K562 (cell line): ENCODE measurements at regions not wholly inside any gene's neighbourhood (a gene's known extent, or its start where the extent isn't known, plus 50 kb on each side); places are given as distances from the start of the nearest gene placed in this dataset.

Source experiments
- ATAC-seq: fragments of 200-7000 bp; cut with Tn5 transposase; 3 replicates; pipeline ENCODE4 v1.9.1; 2020; ENCODE audit warnings: moderate library complexity
- BruUV-seq: library from RNA; stranded (reverse); fragments of 400-500 nt; replicated peaks from 2 replicates; lab custom pipeline; 2021; lab: Mats Ljungman, UMichigan
- CTCF ChIA-PET: fragments of 300-600 bp; formaldehyde crosslinking; extraction: SDS; loops from one replicate; lab custom pipeline; 2021; ENCODE audit warnings: low intra/inter-chr PET ratio; lab: Yijun Ruan, JAX
- POLR2A ChIA-PET: fragments of 300-600, 350-650 bp; sonication (Branson Sonifier 250); formaldehyde crosslinking; extraction: SDS; loops from one replicate; lab custom pipeline; 2021; ENCODE audit warnings: antibody characterized with exemption, inconsistent platforms; lab: Yijun Ruan, JAX
- DNase-seq, 4 experiments: peaks; one replicate each; pipeline versions ENCODE4 v3.0.0 to v3.0.0-alpha.2; 2011 to 2018; ENCODE audit warnings: low spot score in 3 of 4, mixed read lengths in 3 of 4; ENCODE audit errors: extremely low read depth in 1 of 4
- FAIRE-seq: peaks from 2 replicates; lab custom pipeline; 2011; peaks lifted over from hg19 to GRCh38; lab: Jason Lieb, UNC
- H2AFZ ChIP-seq: 2 replicates; pipeline ENCODE4 v1.6.0; 2011; ENCODE audit warnings: low read depth, low read length, control low read depth, inconsistent platforms
- H3K27ac ChIP-seq: fragments of 200-600 bp; 3 replicates; pipeline ENCODE4 v1.8.0; 2011; ENCODE audit warnings: low read depth, mild to moderate bottlenecking, control low read depth, inconsistent platforms, low read length, moderate library complexity, mixed read lengths; ENCODE audit errors: extremely low read depth
- H3K27me3 ChIP-seq, 2 experiments: fragments of 300-600 bp in 1 of 2; 2 replicates in 1 of 2; 3 replicates in 1 of 2; pipeline versions ENCODE4 v1.6.0 to v1.8.0; 2011; ENCODE audit warnings: inconsistent platforms in 2 of 2, low read length in 2 of 2, mild to moderate bottlenecking in 1 of 2, mixed read lengths in 1 of 2, moderate library complexity in 1 of 2; ENCODE audit not compliant: control insufficient read depth in 2 of 2, insufficient read depth in 2 of 2
- H3K36me3 ChIP-seq: fragments of 300-600 bp; 3 replicates; pipeline ENCODE4 v1.8.0; 2011; ENCODE audit warnings: mild to moderate bottlenecking, low read length, inconsistent platforms; ENCODE audit not compliant: control insufficient read depth, insufficient read depth
- H3K4me1 ChIP-seq, 2 experiments: fragments of 200-600 bp in 1 of 2; replicated peaks in 1 of 2; 2 replicates in 1 of 2; 3 replicates in 1 of 2; pipeline versions ENCODE4 v1.5.1 to v1.8.0; 2011; ENCODE audit warnings: inconsistent platforms in 2 of 2, low read length in 2 of 2, mild to moderate bottlenecking in 1 of 2, mixed read lengths in 1 of 2, moderate library complexity in 1 of 2; ENCODE audit not compliant: control insufficient read depth in 2 of 2, insufficient read depth in 2 of 2
- H3K4me2 ChIP-seq: 2 replicates; pipeline ENCODE4 v1.6.1; 2011; ENCODE audit warnings: low read length, control low read depth, inconsistent platforms, mixed read lengths; ENCODE audit not compliant: insufficient read depth
- H3K4me3 ChIP-seq: fragments of 200-600 bp; sonication (generic), shearing (Covaris generic); 2 replicates; pipeline ENCODE4 v1.5.1; 2016; ENCODE audit warnings: control low read depth, inconsistent platforms
- H3K79me2 ChIP-seq: fragments of 200-600 bp; 3 replicates; pipeline ENCODE4 v1.8.0; 2011; ENCODE audit warnings: low read length, inconsistent platforms; ENCODE audit not compliant: control insufficient read depth, insufficient read depth
- H3K9ac ChIP-seq, 2 experiments: 2 replicates each; pipeline versions ENCODE4 v1.6.0 to v1.6.1; 2011; ENCODE audit warnings: low read depth in 2 of 2, low read length in 2 of 2, control low read depth in 1 of 2, inconsistent platforms in 1 of 2, mild to moderate bottlenecking in 1 of 2, mixed read lengths in 1 of 2; ENCODE audit not compliant: insufficient read depth in 1 of 2
- H3K9me1 ChIP-seq: one replicate; pipeline ENCODE4 v1.6.0; 2011; ENCODE audit warnings: inconsistent platforms, mild to moderate bottlenecking, low read length, moderate library complexity; ENCODE audit not compliant: control insufficient read depth, insufficient read depth
- H3K9me3 ChIP-seq: replicated peaks from 2 replicates; pipeline ENCODE4 v1.5.1; 2011; ENCODE audit warnings: low read depth, low read length, inconsistent platforms; ENCODE audit not compliant: control insufficient read depth, insufficient read depth
- H4K20me1 ChIP-seq: replicated peaks from 2 replicates; pipeline ENCODE4 v1.6.1; 2011; ENCODE audit warnings: low read length, inconsistent platforms, mixed read lengths; ENCODE audit not compliant: control insufficient read depth, insufficient read depth
- CEBPB ChIP-seq: fragments of 450-650 bp; IDR thresholded peaks from 2 replicates; pipeline ENCODE4 v1.6.1; 2016; ENCODE audit warnings: missing genetic modification characterization, missing compliant biosample characterization
- CEBPG ChIP-seq, 3 experiments: fragments of 200-800 bp in 1 of 3; sonication (Bioruptor generic) in 1 of 3; sonication (generic) in 1 of 3; formaldehyde crosslinking in 1 of 3; IDR thresholded peaks in 2 of 3; conservative IDR thresholded peaks in 1 of 3; 2 replicates each; pipeline versions ENCODE4 v1.6.1 to v1.8.0; 2016 to 2022; ENCODE audit warnings: missing compliant biosample characterization in 2 of 3, missing genetic modification characterization in 2 of 3, mild to moderate bottlenecking in 1 of 3, missing genetic modification reagents in 1 of 3
- EP300 ChIP-seq: IDR thresholded peaks from 2 replicates; pipeline ENCODE4 v1.6.1; 2012; ENCODE audit warnings: low read length, improper control_type of control experiment
- MAFK ChIP-seq: IDR thresholded peaks from 2 replicates; pipeline ENCODE4 v1.6.1; 2011; ENCODE audit warnings: low read length, improper control_type of control experiment
- MXI1 ChIP-seq: IDR thresholded peaks from 2 replicates; pipeline ENCODE4 v1.6.1; 2011; ENCODE audit warnings: low read depth, mild to moderate bottlenecking, improper control_type of control experiment, low read length
- NFXL1 ChIP-seq: fragments of 450-650 bp; formaldehyde crosslinking; IDR thresholded peaks from 2 replicates; pipeline ENCODE4 v1.4.0; 2021; ENCODE audit warnings: mild to moderate bottlenecking
- ZBTB12 ChIP-seq: fragments of 250-450 bp; sonication (Bioruptor Pico); IDR thresholded peaks from 2 replicates; pipeline ENCODE4 v1.4.0; 2020
- ZNF174 ChIP-seq: fragments of 250-450 bp; sonication (Bioruptor Pico); IDR thresholded peaks from 2 replicates; pipeline ENCODE4 v1.4.0; 2020; ENCODE audit warnings: mild to moderate bottlenecking
- ZNF609 ChIP-seq: sonication (generic); formaldehyde crosslinking; IDR thresholded peaks from 2 replicates; pipeline ENCODE4 v1.8.1; 2023; ENCODE audit warnings: missing genetic modification reagents, mild to moderate bottlenecking, borderline replicate concordance
- ZNF696 ChIP-seq: fragments of 250-450 bp; sonication (Bioruptor Pico); conservative IDR thresholded peaks from 2 replicates; pipeline ENCODE4 v1.4.0; 2020; ENCODE audit warnings: mild to moderate bottlenecking, moderate library complexity
- WGBS: fragments of 100-300 bp; shearing (Covaris generic); methylation state at CpG from one replicate; pipeline ENCODE4 v1.1.6; 2016; ENCODE audit warnings: low coverage, mixed read lengths; ENCODE audit not compliant: insufficient coverage; ENCODE audit errors: missing lambda C conversion rate; 5-methylcytosine and 5-hydroxymethylcytosine counted together
- in situ Hi-C: fragments of 300-500 bp; cut with MboI; formaldehyde crosslinking; loops from 4 replicates; pipeline ENCODE4 v1.15.0; 2018; ENCODE audit warnings: inconsistent platforms, mixed read lengths
- intact Hi-C: fragments of 100-400 bp; cut with micrococcal nuclease; formaldehyde crosslinking; loops from 2 replicates; pipeline ENCODE4 v1.14.2; 2022

DNA sequence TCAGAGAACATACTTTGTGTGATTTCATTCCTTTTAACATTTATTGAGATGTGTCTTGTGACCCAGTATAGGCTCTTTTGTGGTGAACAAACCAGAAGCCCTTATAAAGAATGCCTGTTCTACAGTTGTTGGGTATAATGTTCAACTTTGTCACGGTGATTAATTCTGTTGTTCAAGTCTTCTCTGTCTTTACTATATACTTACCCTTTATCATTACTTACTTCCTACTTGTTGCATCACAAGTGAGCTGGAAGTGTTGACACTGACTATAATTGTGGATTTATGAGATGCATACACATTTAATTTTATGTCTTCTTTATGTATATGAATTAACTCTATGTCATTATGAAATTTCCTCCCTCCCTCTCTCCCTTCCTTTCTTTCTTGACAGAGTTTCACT lies 59.7 kb upstream of the TBL1XR1 start:
- no peak overlapping the region for H3K4me3 ChIP-seq
- no peaks in the 10 kb centered on the region for H4K20me1 ChIP-seq
- H3K9me1 ChIP-seq, result no peaks in the 10 kb centered on the region
- no peaks in the 10 kb centered on the region for H3K79me2 ChIP-seq
- WGBS, result 53% methylated on average over 1 of the region's 1 CpG
- peak overlapping the region; percentile 62 for H2AFZ ChIP-seq
- no peaks in the 10 kb centered on the region for H3K36me3 ChIP-seq
- intact Hi-C loops (no loop called here), in situ Hi-C loops (no loop called here)
- ATAC-seq (0 out of 3 replicates have a peak, but pooled peaks have one; percentile 24), DNase-seq (no peak), FAIRE-seq (peak; percentile 58)
- H3K27ac ChIP-seq, result no peak overlapping the region
- no peak overlapping the region for H3K4me2 ChIP-seq
- H3K9ac ChIP-seq, result no peak overlapping the region
- ChIA-PET POLR2A (no interaction called here), CTCF (no interaction called here)
- H3K4me1 ChIP-seq, result no peaks in the 10 kb centered on the region
- 0 out of 2 replicates have a peak, but pooled peaks cover 2% of the 10 kb centered on the region for H3K9me3 ChIP-seq
- no peak for TF ChIP-seq ZNF609 (CRISPR knock-in tag)
- no peak for TF ChIP-seq ZNF174
- no peak for TF ChIP-seq MXI1
- TF ChIP-seq NFXL1 (CRISPR knock-in tag), result no peak
- no peak for TF ChIP-seq CEBPG (CRISPR knock-in tag; IDR thresholded peaks at IDR 0.05)
- peak in 1 of 2 experiments; percentile 38; a peak in 1 of 4 replicates for TF ChIP-seq CEBPG (tag; conservative IDR thresholded peaks at IDR 0.05 in 1 of 2, IDR thresholded peaks at IDR 0.05 in 1 of 2)
- no peak for TF ChIP-seq MAFK
- TF ChIP-seq ZBTB12 (CRISPR knock-in tag), result no peak
- TF ChIP-seq ZNF696 (CRISPR knock-in tag), result no peak
- peak; percentile 36 for TF ChIP-seq CEBPB (tag)
- TF ChIP-seq EP300, result no peak
- H3K27me3 ChIP-seq, result no peaks in the 10 kb centered on the region
- BruUV-seq, result no TSS peak
